Panc1 (cell line): ENCODE measurements at regions not wholly inside any gene's neighbourhood (a gene's known extent, or its start where the extent isn't known, plus 50 kb on each side); places are given as distances from the start of the nearest gene placed in this dataset.

ENCODE experiments used
- ATAC-seq: fragments of 200-7000 bp; cut with Tn5 transposase; 2 replicates; pipeline ENCODE4 v1.9.1; 2020; ENCODE audit warnings: mild to moderate bottlenecking, moderate library complexity
- BruUV-seq: library from RNA; stranded (reverse); fragments of 400-500 nt; replicated peaks from 2 replicates; lab custom pipeline; 2021; lab: Mats Ljungman, UMichigan
- CTCF ChIA-PET: fragments of 300-600 bp; sonication (Branson Sonifier 250); formaldehyde crosslinking; loops from one replicate; lab custom pipeline; 2022; ENCODE audit warnings: antibody characterized with exemption; lab: Charles Lee
- POLR2A ChIA-PET: fragments of 300-600 bp; sonication (Branson Sonifier 250); formaldehyde crosslinking; loops from one replicate; lab custom pipeline; 2022; ENCODE audit warnings: antibody characterized with exemption; lab: Charles Lee
- DNase-seq: peaks from one replicate; pipeline ENCODE4 v3.0.0-alpha.2; 2010; ENCODE audit warnings: low read depth, low spot score
- H3K27ac ChIP-seq: 2 replicates; pipeline ENCODE4 v1.5.1; 2011; ENCODE audit warnings: mild to moderate bottlenecking, low read length, inconsistent platforms
- H3K27me3 ChIP-seq: fragments of 200-500 bp; sonication (Bioruptor generic); 2 replicates; pipeline ENCODE4 v1.6.0; 2014; ENCODE audit warnings: low read length, inconsistent platforms; ENCODE audit not compliant: control insufficient read depth, insufficient read depth
- H3K36me3 ChIP-seq: fragments of 200-500 bp; sonication (Bioruptor generic); 2 replicates; pipeline ENCODE4 v1.5.1; 2014; ENCODE audit warnings: inconsistent platforms, mild to moderate bottlenecking, low read length, moderate library complexity; ENCODE audit not compliant: control insufficient read depth, insufficient read depth
- H3K4me1 ChIP-seq: 2 replicates; pipeline ENCODE4 v1.5.1; 2011; ENCODE audit warnings: inconsistent platforms, mild to moderate bottlenecking, low read length, moderate library complexity; ENCODE audit not compliant: control insufficient read depth, insufficient read depth
- H3K4me3 ChIP-seq, 2 experiments: 2 replicates each; pipeline ENCODE4 v1.5.1; 2011 to 2012; ENCODE audit warnings: low read depth in 2 of 2, low read length in 2 of 2, mild to moderate bottlenecking in 2 of 2, inconsistent platforms in 1 of 2, moderate library complexity in 1 of 2
- H3K9me3 ChIP-seq: fragments of 200-500 bp; sonication (Bioruptor generic); 2 replicates; pipeline ENCODE4 v1.5.1; 2014; ENCODE audit warnings: low read depth, mild to moderate bottlenecking, inconsistent platforms, low read length, moderate library complexity; ENCODE audit not compliant: control insufficient read depth, insufficient read depth
- POLR2AphosphoS5 ChIP-seq: IDR thresholded peaks from 2 replicates; pipeline ENCODE4 v1.6.1; 2012; ENCODE audit warnings: mild to moderate bottlenecking, low read depth, low read length, moderate library complexity
- SIN3A ChIP-seq: IDR thresholded peaks from 2 replicates; pipeline ENCODE4 v1.6.1; 2012; ENCODE audit warnings: low read depth, mild to moderate bottlenecking, low read length, moderate library complexity, borderline replicate concordance; ENCODE audit not compliant: insufficient read depth
- TCF7L2 ChIP-seq: IDR thresholded peaks from 2 replicates; pipeline ENCODE4 v1.6.1; 2011; ENCODE audit warnings: mild to moderate bottlenecking, low read depth, low read length, inconsistent platforms
- in situ Hi-C: cut with HindIII; loops from 2 replicates; pipeline ENCODE4 v1.10.0; 2016; ENCODE audit warnings: low sequenced_read_pairs, low pct_unique_long_range_greater_than_20kb
- intact Hi-C: fragments of 100-400 bp; cut with micrococcal nuclease; formaldehyde crosslinking; loops from one replicate; pipeline ENCODE4 v1.10.0; 2022; ENCODE audit not compliant: unreplicated experiment
- TF ChIP-seq, protein P1 (sequence below), 2 experiments: IDR thresholded peaks; 2 replicates each; pipeline ENCODE4 v1.6.1; 2011 to 2012; ENCODE audit warnings: low read depth in 2 of 2, control low read depth in 1 of 2, low read length in 1 of 2, mild to moderate bottlenecking in 1 of 2, moderate library complexity in 1 of 2; ENCODE audit not compliant: insufficient read depth in 1 of 2
- TF ChIP-seq, protein P2 (sequence below): fragments of 450-650 bp; IDR thresholded peaks from 2 replicates; pipeline ENCODE4 v1.5.1; 2017; ENCODE audit warnings: mild to moderate bottlenecking

DNA sequence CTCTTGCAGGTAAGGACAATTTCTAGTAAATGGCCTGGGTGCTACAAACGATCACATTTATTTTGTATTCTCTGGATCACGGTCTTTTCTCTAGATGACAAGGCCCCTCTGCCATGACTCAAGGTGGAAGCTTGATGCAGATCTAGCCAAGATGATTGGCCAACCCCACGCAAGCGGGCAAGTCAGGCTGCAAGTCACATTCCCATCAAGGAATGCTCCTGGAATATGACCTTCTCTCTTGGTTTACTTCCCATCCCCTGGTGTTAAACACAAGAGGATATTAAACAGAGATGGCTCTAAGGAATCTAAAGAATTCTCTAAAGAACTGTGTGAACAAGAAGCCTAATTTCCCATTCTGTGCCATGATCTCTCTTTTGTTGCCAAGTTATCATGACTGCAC is 97.3 kb upstream of the SERPINE2 start:
- intact Hi-C loops (no loop called here), in situ Hi-C loops (no loop called here)
- ATAC-seq: no peak
- no peaks in the 10 kb centered on the region for H3K9me3 ChIP-seq
- DNase-seq: no peak
- POLR2A ChIA-PET: no interaction called here
- no peak overlapping the region for H3K27ac ChIP-seq
- BruUV-seq: no TSS peak
- TF ChIP-seq, protein P1, sequence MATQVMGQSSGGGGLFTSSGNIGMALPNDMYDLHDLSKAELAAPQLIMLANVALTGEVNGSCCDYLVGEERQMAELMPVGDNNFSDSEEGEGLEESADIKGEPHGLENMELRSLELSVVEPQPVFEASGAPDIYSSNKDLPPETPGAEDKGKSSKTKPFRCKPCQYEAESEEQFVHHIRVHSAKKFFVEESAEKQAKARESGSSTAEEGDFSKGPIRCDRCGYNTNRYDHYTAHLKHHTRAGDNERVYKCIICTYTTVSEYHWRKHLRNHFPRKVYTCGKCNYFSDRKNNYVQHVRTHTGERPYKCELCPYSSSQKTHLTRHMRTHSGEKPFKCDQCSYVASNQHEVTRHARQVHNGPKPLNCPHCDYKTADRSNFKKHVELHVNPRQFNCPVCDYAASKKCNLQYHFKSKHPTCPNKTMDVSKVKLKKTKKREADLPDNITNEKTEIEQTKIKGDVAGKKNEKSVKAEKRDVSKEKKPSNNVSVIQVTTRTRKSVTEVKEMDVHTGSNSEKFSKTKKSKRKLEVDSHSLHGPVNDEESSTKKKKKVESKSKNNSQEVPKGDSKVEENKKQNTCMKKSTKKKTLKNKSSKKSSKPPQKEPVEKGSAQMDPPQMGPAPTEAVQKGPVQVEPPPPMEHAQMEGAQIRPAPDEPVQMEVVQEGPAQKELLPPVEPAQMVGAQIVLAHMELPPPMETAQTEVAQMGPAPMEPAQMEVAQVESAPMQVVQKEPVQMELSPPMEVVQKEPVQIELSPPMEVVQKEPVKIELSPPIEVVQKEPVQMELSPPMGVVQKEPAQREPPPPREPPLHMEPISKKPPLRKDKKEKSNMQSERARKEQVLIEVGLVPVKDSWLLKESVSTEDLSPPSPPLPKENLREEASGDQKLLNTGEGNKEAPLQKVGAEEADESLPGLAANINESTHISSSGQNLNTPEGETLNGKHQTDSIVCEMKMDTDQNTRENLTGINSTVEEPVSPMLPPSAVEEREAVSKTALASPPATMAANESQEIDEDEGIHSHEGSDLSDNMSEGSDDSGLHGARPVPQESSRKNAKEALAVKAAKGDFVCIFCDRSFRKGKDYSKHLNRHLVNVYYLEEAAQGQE (IDR thresholded peaks at IDR 0.05; ENCODE audit: insufficient read depth in 1 of 2, low read depth in 2 of 2, low read length in 1 of 2): no peak
- TF ChIP-seq, protein P2, sequence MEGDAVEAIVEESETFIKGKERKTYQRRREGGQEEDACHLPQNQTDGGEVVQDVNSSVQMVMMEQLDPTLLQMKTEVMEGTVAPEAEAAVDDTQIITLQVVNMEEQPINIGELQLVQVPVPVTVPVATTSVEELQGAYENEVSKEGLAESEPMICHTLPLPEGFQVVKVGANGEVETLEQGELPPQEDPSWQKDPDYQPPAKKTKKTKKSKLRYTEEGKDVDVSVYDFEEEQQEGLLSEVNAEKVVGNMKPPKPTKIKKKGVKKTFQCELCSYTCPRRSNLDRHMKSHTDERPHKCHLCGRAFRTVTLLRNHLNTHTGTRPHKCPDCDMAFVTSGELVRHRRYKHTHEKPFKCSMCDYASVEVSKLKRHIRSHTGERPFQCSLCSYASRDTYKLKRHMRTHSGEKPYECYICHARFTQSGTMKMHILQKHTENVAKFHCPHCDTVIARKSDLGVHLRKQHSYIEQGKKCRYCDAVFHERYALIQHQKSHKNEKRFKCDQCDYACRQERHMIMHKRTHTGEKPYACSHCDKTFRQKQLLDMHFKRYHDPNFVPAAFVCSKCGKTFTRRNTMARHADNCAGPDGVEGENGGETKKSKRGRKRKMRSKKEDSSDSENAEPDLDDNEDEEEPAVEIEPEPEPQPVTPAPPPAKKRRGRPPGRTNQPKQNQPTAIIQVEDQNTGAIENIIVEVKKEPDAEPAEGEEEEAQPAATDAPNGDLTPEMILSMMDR: no peak
- TF ChIP-seq TCF7L2 (no peak), SIN3A (no peak)
- CTCF ChIA-PET: no interaction called here
- no peaks in the 10 kb centered on the region for H3K4me1 ChIP-seq
- H3K27me3 ChIP-seq: peaks cover 4% of the 10 kb centered on the region; the same call in 1 of the 2 replicates
- H3K36me3 ChIP-seq: no peaks in the 10 kb centered on the region
- H3K4me3 ChIP-seq: no peak overlapping the region

DNA sequence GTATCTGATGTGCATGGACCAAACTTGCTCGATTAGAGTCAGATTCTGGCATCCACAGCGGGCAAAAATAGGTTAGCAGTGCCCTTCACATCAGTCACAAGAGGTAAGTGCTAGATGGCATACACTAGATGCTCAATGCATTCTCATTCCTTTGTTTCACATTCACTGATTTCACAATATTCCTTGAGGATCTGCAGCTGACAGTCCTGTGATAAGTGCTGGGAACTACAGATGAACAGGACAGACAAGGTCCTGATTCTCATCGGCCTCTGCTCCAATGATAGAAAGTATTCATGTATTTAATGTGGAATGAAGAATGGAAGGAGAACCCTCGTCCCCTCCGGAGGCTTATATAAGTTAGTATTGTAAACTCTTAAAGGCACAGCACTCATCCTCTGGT is 96.8 kb upstream of the SERPINE2 start:
- no peaks in the 10 kb centered on the region for H3K36me3 ChIP-seq
- H3K9me3 ChIP-seq: no peaks in the 10 kb centered on the region
- H3K4me3 ChIP-seq: no peak overlapping the region
- DNase-seq: no peak
- no peak overlapping the region for H3K27ac ChIP-seq
- H3K4me1 ChIP-seq: no peaks in the 10 kb centered on the region
- ChIA-PET CTCF (no interaction called here), POLR2A (no interaction called here)
- peaks cover 4% of the 10 kb centered on the region; the same call in 1 of the 2 replicates for H3K27me3 ChIP-seq
- BruUV-seq: no TSS peak
- TF ChIP-seq TCF7L2: no peak
- intact Hi-C loops (no loop called here), in situ Hi-C loops (no loop called here)
- no peak for ATAC-seq

DNA sequence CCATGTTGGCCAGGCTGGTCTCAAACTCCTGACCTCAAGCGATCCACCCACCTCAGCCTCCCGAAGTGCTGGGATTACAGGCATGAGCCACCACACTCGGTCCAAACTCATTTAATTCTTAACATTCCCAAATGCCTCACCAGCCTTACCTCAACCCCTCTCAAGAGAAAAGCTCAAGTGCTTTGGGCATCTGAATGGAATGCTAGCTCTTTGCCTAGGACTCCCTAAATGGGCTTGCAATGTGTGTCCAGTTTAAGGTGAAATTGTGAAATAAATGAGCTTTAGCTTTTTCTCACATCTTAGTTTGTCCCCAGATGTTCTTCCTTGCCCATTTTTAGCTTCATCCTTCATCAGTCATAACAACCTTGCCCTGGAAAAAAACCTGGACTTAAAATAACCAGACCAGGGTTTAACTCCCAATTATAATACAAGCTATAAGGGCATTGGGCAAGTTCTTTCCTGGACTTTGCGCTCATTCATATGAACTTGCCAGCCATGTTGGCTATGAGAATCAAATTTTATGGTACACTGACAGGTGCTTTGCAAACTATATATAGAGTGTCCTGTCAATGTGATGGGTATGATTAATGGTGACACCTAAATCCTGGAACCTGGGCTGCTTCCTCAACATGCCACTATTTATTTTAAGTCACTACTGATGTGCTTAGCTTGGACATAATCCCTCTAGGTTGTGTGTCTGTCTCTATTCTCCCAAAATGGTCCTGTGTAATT is 95.1 kb upstream of the SERPINE2 start:
- Histone ChIP-seq H3K36me3 (no peaks in the 10 kb centered on the region), H3K27me3 (peaks cover 4% of the 10 kb centered on the region; the same call in 1 of the 2 replicates), H3K4me3 (no peak overlapping the region), H3K27ac (no peak overlapping the region), H3K4me1 (no peaks in the 10 kb centered on the region), H3K9me3 (no peaks in the 10 kb centered on the region)
- TF ChIP-seq, protein P1 (IDR thresholded peaks at IDR 0.05; ENCODE audit: insufficient read depth in 1 of 2, low read depth in 2 of 2, low read length in 1 of 2): no peak
- TF ChIP-seq, protein P2: no peak
- TF ChIP-seq POLR2AphosphoS5 (no peak), TCF7L2 (no peak), SIN3A (no peak)
- intact Hi-C loops (no loop called here), in situ Hi-C loops (no loop called here)
- no TSS peak for BruUV-seq
- DNase-seq (no peak), ATAC-seq (no peak)
- ChIA-PET POLR2A (no interaction called here), CTCF (no interaction called here)
